ENCODE measurements at regions not wholly inside any gene's neighbourhood (a gene's known extent, or its start where the extent isn't known, plus 50 kb on each side); places are given as distances from the start of the nearest gene placed in this dataset.

GRCh38 chr5:124648902-124649467, 97.5 kb downstream of the ZNF608 start:
- H3K56ac ChIP-seq (ENCODE audit: insufficient read length, low read depth, low read length): no peak overlapping the region
- Mint-ChIP-seq H3K27ac (peak overlapping the region in 2 of 3 experiments; percentile 23 to 28; a peak in 4 of 7 replicates), H3K27me3 (ENCODE audit: low read depth) (no peaks in the 10 kb centered on the region; the same call in 1 of the 2 replicates), H3K9me3 (no peaks in the 10 kb centered on the region), H3K36me3 (ENCODE audit: insufficient read depth in 1 of 3, low read depth in 3 of 3) (peaks cover 27 to 51% (median 42%) of the 10 kb centered on the region in 3 experiments), H3K4me3 (no peak overlapping the region), H3K4me1 (peaks cover 48 to 59% of the 10 kb centered on the region in 2 experiments)
- H2AFZ ChIP-seq (ENCODE audit: low read length): no peak overlapping the region
- TF ChIP-seq, protein P1, sequence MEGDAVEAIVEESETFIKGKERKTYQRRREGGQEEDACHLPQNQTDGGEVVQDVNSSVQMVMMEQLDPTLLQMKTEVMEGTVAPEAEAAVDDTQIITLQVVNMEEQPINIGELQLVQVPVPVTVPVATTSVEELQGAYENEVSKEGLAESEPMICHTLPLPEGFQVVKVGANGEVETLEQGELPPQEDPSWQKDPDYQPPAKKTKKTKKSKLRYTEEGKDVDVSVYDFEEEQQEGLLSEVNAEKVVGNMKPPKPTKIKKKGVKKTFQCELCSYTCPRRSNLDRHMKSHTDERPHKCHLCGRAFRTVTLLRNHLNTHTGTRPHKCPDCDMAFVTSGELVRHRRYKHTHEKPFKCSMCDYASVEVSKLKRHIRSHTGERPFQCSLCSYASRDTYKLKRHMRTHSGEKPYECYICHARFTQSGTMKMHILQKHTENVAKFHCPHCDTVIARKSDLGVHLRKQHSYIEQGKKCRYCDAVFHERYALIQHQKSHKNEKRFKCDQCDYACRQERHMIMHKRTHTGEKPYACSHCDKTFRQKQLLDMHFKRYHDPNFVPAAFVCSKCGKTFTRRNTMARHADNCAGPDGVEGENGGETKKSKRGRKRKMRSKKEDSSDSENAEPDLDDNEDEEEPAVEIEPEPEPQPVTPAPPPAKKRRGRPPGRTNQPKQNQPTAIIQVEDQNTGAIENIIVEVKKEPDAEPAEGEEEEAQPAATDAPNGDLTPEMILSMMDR (conservative IDR thresholded peaks at IDR 0.05): no peak
- no peaks in the 10 kb centered on the region for H3K79me1 ChIP-seq (ENCODE audit: insufficient read depth, low read depth, low read length, poor library complexity, severe bottlenecking)
- H3K9ac ChIP-seq (ENCODE audit: extremely low read depth, insufficient read length, low read length): no peak overlapping the region
- H3K4me2 ChIP-seq (ENCODE audit: insufficient read depth, insufficient read length, low read length): no peak overlapping the region
- H2BK120ac ChIP-seq (ENCODE audit: low read depth, low read length, poor library complexity, severe bottlenecking): no peak overlapping the region
- no peak overlapping the region for H3K18ac ChIP-seq (ENCODE audit: insufficient read length, low read depth, low read length)
- H3K27ac ChIP-seq (ENCODE audit: insufficient read length, low read depth, low read length): no peak overlapping the region
- no peak overlapping the region for H3T11ph ChIP-seq (ENCODE audit: low read length)
- no peak overlapping the region for H4K91ac ChIP-seq (ENCODE audit: insufficient read length, low read depth, low read length)
- DNase-seq: no peak
- H2BK12ac ChIP-seq (ENCODE audit: insufficient read length, low read depth, low read length): no peak overlapping the region
- H4K8ac ChIP-seq (replicated peaks; ENCODE audit: insufficient read length, low read depth, low read length): no peak overlapping the region
- no peak overlapping the region for H2BK15ac ChIP-seq (ENCODE audit: low read depth, low read length)
- peaks cover 8% of the 10 kb centered on the region; the same call in 1 of the 2 replicates for H3K4me1 ChIP-seq (ENCODE audit: insufficient read depth, low read length)
- peaks cover 4% of the 10 kb centered on the region for H3K23me2 ChIP-seq (ENCODE audit: insufficient read length, low read depth, low read length, poor library complexity, severe bottlenecking)
- H3K9me3 ChIP-seq (ENCODE audit: control insufficient read depth, low read depth, low read length): no peaks in the 10 kb centered on the region
- H3K23ac ChIP-seq (ENCODE audit: insufficient read length, low read depth, low read length): no peak overlapping the region
- no peak overlapping the region for H3K14ac ChIP-seq (ENCODE audit: insufficient read depth, low read length)
- no peaks in the 10 kb centered on the region; the same call in 1 of the 2 replicates for H3K79me2 ChIP-seq (ENCODE audit: insufficient read depth, low read length)
- no peak overlapping the region for H2BK20ac ChIP-seq (ENCODE audit: low read depth, low read length, poor library complexity, severe bottlenecking)
- no peak overlapping the region for H2BK5ac ChIP-seq (ENCODE audit: insufficient read length, low read length)
- no peak overlapping the region for H2AK5ac ChIP-seq (ENCODE audit: insufficient read length, low read length)
- H4K5ac ChIP-seq (ENCODE audit: insufficient read length, low read depth, low read length): no peak overlapping the region
- H3K4ac ChIP-seq (ENCODE audit: low read depth, low read length): no peak overlapping the region
- H4K20me1 ChIP-seq (ENCODE audit: control insufficient read depth, insufficient read depth, insufficient read length): no peaks in the 10 kb centered on the region
- no CpG with 5 or more reads among the region's 9 CpGs for WGBS (ENCODE audit: extremely low coverage, insufficient read length, low lambda C conversion rate)
- H3K27me3 ChIP-seq (ENCODE audit: insufficient read depth, low read length): no peaks in the 10 kb centered on the region
